ENCODE measurements at regions not wholly inside any gene's neighbourhood (a gene's known extent, or its start where the extent isn't known, plus 50 kb on each side); places are given as distances from the start of the nearest gene placed in this dataset.

DNA sequence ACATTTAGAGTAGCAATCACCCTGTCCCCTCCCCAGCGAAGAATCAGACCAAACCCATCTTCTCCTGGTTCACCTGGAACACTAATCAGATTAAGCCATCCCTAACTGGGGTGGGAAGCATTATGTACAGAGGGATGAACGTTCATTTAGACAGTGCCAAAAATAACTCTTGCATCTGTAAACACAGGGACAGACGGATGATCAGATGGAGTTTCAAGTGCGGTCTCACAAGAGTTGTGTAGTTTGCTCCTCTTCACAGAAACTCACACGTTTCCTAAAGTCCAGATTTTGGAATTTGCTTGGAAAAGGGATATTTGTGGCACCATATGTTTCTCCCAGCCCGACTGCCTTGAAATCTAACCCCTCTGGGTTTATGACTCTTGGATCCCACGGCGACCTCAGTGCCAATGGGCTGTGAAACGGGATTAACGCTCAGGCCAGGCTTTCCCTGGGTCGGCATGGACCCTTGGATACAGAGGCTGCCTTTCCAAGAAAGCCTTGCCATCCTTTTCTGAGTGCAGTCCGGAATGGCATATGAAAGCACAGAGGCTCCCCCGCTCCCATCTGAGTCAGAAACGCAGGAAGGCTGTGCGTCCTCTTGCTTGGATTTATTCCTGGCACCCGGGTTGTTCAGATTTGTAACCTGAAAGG, 293.2 kb upstream of the HABP2 start:
- Histone ChIP-seq H3K27ac (ENCODE audit: low read depth, low read length) (no peak overlapping the region), H3K9me2 (ENCODE audit: insufficient read depth) (no peaks in the 10 kb centered on the region), H3K36me3 (ENCODE audit: control insufficient read depth in 1 of 2, insufficient read depth in 2 of 2, low read length in 2 of 2) (no peaks in the 10 kb centered on the region), H3K79me2 (ENCODE audit: insufficient read depth, low read length) (no peaks in the 10 kb centered on the region), H3K9me3 (ENCODE audit: control insufficient read depth in 1 of 2, insufficient read depth in 1 of 2, low read depth in 1 of 2, low read length in 2 of 2) (no peaks in the 10 kb centered on the region), H3K9ac (ENCODE audit: low read length) (no peak overlapping the region), H3K4me3 (replicated peaks in 1 of 2; ENCODE audit: low read depth in 1 of 2, low read length in 2 of 2) (no peak overlapping the region), H3K27me3 (ENCODE audit: insufficient read depth, low read length) (peaks cover 80% of the 10 kb centered on the region), H4K20me1 (ENCODE audit: insufficient read depth) (no peaks in the 10 kb centered on the region), H2AFZ (ENCODE audit: low read depth, low read length, poor library complexity, severe bottlenecking) (no peak overlapping the region), H3K4me1 (ENCODE audit: control insufficient read depth in 1 of 2, insufficient read depth in 2 of 2, low read length in 2 of 2) (no peaks in the 10 kb centered on the region), H3K4me2 (ENCODE audit: low read length) (no peak overlapping the region)
- ATAC-seq: no peak
- DNase-seq (ENCODE audit: low read depth, low spot score): no peak
- intact Hi-C loops (cut with micrococcal nuclease): no loop called here
- CTCF ChIA-PET: no interaction called here
- BruUV-seq (replicated peaks): no TSS peak
- RAD21 ChIA-PET (ENCODE audit: low non-redundant PET in 1 of 2, low total read pairs in 2 of 2, uncharacterized antibody in 2 of 2, unreplicated experiment in 2 of 2): no interaction called here
- no peak for TF ChIP-seq ZFX (IDR thresholded peaks at IDR 0.05)
- TF ChIP-seq ELF1 (IDR thresholded peaks at IDR 0.05; ENCODE audit: borderline replicate concordance, low read depth): no peak
- no peak for TF ChIP-seq EZH2 (IDR thresholded peaks at IDR 0.05)
- TF ChIP-seq TCF7L2 (IDR thresholded peaks at IDR 0.05; ENCODE audit: borderline replicate concordance, extremely low read depth, insufficient read depth, insufficient read length): no peak
- POLR2A ChIA-PET: no interaction called here

DNA sequence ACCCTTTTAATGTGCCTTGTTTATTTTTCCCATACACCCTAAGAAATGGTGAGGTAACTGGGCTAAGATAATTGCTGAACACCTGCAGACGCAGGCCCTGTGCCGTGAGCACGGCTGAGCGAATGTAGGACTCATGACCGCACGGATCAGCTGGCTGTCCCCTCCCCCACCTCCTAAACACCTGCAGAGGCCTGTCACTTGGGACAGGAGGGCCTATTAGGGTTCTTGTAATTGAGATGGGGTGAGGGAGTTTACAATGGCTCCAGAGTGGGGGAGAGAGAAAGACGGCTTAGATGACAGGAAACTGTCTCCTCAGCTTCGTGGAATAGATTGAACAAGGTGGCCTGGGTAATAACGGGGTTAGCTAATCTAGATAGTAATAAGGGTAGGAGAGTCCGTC, 291.7 kb upstream of the HABP2 start:
- Histone ChIP-seq H3K9me2 (ENCODE audit: insufficient read depth) (no peaks in the 10 kb centered on the region), H3K27me3 (ENCODE audit: insufficient read depth, low read length) (peaks cover 76% of the 10 kb centered on the region), H3K79me2 (ENCODE audit: insufficient read depth, low read length) (no peaks in the 10 kb centered on the region), H3K4me2 (ENCODE audit: low read length) (no peak overlapping the region), H3K9ac (ENCODE audit: low read length) (no peak overlapping the region), H3K9me3 (ENCODE audit: control insufficient read depth in 1 of 2, insufficient read depth in 1 of 2, low read depth in 1 of 2, low read length in 2 of 2) (no peaks in the 10 kb centered on the region), H3K36me3 (ENCODE audit: control insufficient read depth in 1 of 2, insufficient read depth in 2 of 2, low read length in 2 of 2) (no peaks in the 10 kb centered on the region), H3K27ac (ENCODE audit: low read depth, low read length) (no peak overlapping the region), H2AFZ (ENCODE audit: low read depth, low read length, poor library complexity, severe bottlenecking) (no peak overlapping the region), H3K4me3 (replicated peaks in 1 of 2; ENCODE audit: low read depth in 1 of 2, low read length in 2 of 2) (no peak overlapping the region), H3K4me1 (ENCODE audit: control insufficient read depth in 1 of 2, insufficient read depth in 2 of 2, low read length in 2 of 2) (no peaks in the 10 kb centered on the region), H4K20me1 (ENCODE audit: insufficient read depth) (no peaks in the 10 kb centered on the region)
- POLR2A ChIA-PET: no interaction called here
- ATAC-seq: no peak
- DNase-seq (ENCODE audit: low read depth, low spot score): no peak
- BruUV-seq (replicated peaks): no TSS peak
- CTCF ChIA-PET: no interaction called here
- RAD21 ChIA-PET (ENCODE audit: low non-redundant PET in 1 of 2, low total read pairs in 2 of 2, uncharacterized antibody in 2 of 2, unreplicated experiment in 2 of 2): no interaction called here
- intact Hi-C loops (cut with micrococcal nuclease): no loop called here
- TF ChIP-seq, protein P1, sequence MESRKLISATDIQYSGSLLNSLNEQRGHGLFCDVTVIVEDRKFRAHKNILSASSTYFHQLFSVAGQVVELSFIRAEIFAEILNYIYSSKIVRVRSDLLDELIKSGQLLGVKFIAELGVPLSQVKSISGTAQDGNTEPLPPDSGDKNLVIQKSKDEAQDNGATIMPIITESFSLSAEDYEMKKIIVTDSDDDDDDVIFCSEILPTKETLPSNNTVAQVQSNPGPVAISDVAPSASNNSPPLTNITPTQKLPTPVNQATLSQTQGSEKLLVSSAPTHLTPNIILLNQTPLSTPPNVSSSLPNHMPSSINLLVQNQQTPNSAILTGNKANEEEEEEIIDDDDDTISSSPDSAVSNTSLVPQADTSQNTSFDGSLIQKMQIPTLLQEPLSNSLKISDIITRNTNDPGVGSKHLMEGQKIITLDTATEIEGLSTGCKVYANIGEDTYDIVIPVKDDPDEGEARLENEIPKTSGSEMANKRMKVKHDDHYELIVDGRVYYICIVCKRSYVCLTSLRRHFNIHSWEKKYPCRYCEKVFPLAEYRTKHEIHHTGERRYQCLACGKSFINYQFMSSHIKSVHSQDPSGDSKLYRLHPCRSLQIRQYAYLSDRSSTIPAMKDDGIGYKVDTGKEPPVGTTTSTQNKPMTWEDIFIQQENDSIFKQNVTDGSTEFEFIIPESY (IDR thresholded peaks at IDR 0.05; ENCODE audit: extremely low read depth, insufficient replicate concordance, low read length): no peak
- TF ChIP-seq TCF7L2 (IDR thresholded peaks at IDR 0.05; ENCODE audit: borderline replicate concordance, extremely low read depth, insufficient read depth, insufficient read length): no peak
- TF ChIP-seq ZNF274 (IDR thresholded peaks at IDR 0.05; ENCODE audit: low read depth, low read length): no peak
- TF ChIP-seq RAD21 (IDR thresholded peaks at IDR 0.05; ENCODE audit: low read depth): no peak
- no peak for TF ChIP-seq SRF (IDR thresholded peaks at IDR 0.05; ENCODE audit: low read depth)
- TF ChIP-seq CBX3 (IDR thresholded peaks at IDR 0.05; ENCODE audit: low read depth): no peak
- TF ChIP-seq, protein P2, sequence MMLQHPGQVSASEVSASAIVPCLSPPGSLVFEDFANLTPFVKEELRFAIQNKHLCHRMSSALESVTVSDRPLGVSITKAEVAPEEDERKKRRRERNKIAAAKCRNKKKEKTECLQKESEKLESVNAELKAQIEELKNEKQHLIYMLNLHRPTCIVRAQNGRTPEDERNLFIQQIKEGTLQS (IDR thresholded peaks at IDR 0.05): no peak
- no peak for TF ChIP-seq FOSL1 (IDR thresholded peaks at IDR 0.05; ENCODE audit: low read depth)
- TF ChIP-seq, protein P3, sequence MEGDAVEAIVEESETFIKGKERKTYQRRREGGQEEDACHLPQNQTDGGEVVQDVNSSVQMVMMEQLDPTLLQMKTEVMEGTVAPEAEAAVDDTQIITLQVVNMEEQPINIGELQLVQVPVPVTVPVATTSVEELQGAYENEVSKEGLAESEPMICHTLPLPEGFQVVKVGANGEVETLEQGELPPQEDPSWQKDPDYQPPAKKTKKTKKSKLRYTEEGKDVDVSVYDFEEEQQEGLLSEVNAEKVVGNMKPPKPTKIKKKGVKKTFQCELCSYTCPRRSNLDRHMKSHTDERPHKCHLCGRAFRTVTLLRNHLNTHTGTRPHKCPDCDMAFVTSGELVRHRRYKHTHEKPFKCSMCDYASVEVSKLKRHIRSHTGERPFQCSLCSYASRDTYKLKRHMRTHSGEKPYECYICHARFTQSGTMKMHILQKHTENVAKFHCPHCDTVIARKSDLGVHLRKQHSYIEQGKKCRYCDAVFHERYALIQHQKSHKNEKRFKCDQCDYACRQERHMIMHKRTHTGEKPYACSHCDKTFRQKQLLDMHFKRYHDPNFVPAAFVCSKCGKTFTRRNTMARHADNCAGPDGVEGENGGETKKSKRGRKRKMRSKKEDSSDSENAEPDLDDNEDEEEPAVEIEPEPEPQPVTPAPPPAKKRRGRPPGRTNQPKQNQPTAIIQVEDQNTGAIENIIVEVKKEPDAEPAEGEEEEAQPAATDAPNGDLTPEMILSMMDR (IDR thresholded peaks at IDR 0.05 in 2 of 3, conservative IDR thresholded peaks at IDR 0.05 in 1 of 3; ENCODE audit: borderline replicate concordance in 1 of 3, insufficient read depth in 1 of 3, low read depth in 2 of 3, low read length in 2 of 3): no peak
- TF ChIP-seq EZH2phosphoT487 (IDR thresholded peaks at IDR 0.05; ENCODE audit: borderline replicate concordance): no peak
- TF ChIP-seq POLR2AphosphoS5 (IDR thresholded peaks at IDR 0.05; ENCODE audit: low read depth, low read length): no peak
- no peak for TF ChIP-seq CEBPB (IDR thresholded peaks at IDR 0.05; ENCODE audit: low read depth)
- TF ChIP-seq YY1 (IDR thresholded peaks at IDR 0.05; ENCODE audit: extremely low read depth, insufficient replicate concordance, low read depth, low read length): no peak
- no peak for TF ChIP-seq ELF1 (IDR thresholded peaks at IDR 0.05; ENCODE audit: borderline replicate concordance, low read depth)
